HepG2 (cell line): ENCODE measurements at regions not wholly inside any gene's neighbourhood (a gene's known extent, or its start where the extent isn't known, plus 50 kb on each side); places are given as distances from the start of the nearest gene placed in this dataset.

ENCODE experiments used
- KIAA2018 ChIP-seq: sonication (generic); formaldehyde crosslinking; IDR thresholded peaks from 2 replicates; pipeline ENCODE4 v1.5.0; 2020; ENCODE audit warnings: mild to moderate bottlenecking, missing genetic modification reagents, borderline replicate concordance
- KLF6 ChIP-seq: IDR thresholded peaks from 2 replicates; pipeline ENCODE4 v1.8.0; 2016; ENCODE audit warnings: missing biosample characterization, missing genetic modification reagents
- MTERF4 ChIP-seq: sonication (generic); formaldehyde crosslinking; IDR thresholded peaks from 2 replicates; pipeline ENCODE4 v1.8.0; 2023; ENCODE audit warnings: mild to moderate bottlenecking, missing genetic modification reagents
- POLR2G ChIP-seq: fragments of 200-400 bp; formaldehyde crosslinking; IDR thresholded peaks from 2 replicates; pipeline ENCODE4 v1.6.1; 2018; ENCODE audit warnings: mild to moderate bottlenecking, low read depth, low read length, moderate library complexity

GRCh38 chr20:55678970-55679667 lies 326.2 kb downstream of the CBLN4 start (continued):
- no peak for TF ChIP-seq KIAA2018 (CRISPR knock-in tag)
- TF ChIP-seq KLF6 = no peak
- TF ChIP-seq POLR2G = no peak
- TF ChIP-seq MTERF4 (CRISPR knock-in tag) = no peak
